Testis (tissue), 2 donors: ENCODE measurements at regions not wholly inside any gene's neighbourhood (a gene's known extent, or its start where the extent isn't known, plus 50 kb on each side); places are given as distances from the start of the nearest gene placed in this dataset.

Experiments
- DNase-seq: peaks from one replicate; pipeline ENCODE4 v3.0.0-alpha.2; 2019
- H3K27ac ChIP-seq, 2 donors: fragments of 200-600 bp; sonication (generic); one replicate each; pipeline ENCODE4 v1.5.1; 2019
- H3K27me3 ChIP-seq: fragments of 200-600 bp; sonication (generic); one replicate; pipeline ENCODE4 v1.5.1; 2019
- H3K36me3 ChIP-seq: fragments of 200-600 bp; sonication (generic); one replicate; pipeline ENCODE4 v1.5.1; 2017; ENCODE audit warnings: low read depth; ENCODE audit errors: missing control alignments
- H3K4me1 ChIP-seq: fragments of 200-600 bp; sonication (generic); one replicate; pipeline ENCODE4 v1.5.1; 2019
- H3K4me3 ChIP-seq, 2 donors: fragments of 200-600 bp; sonication (generic); one replicate each; pipeline ENCODE4 v1.5.1; 2017 to 2019
- H3K9me3 ChIP-seq: fragments of 200-600 bp; sonication (generic); one replicate; pipeline ENCODE4 v1.5.1; 2017
- CTCF ChIP-seq, 3 experiments: fragments of 450-650 bp in 2 of 3; fragments of 200-600 bp in 1 of 3; sonication (generic) in 1 of 3; IDR thresholded peaks; one replicate each; pipeline ENCODE4 v1.5.1; 2016 to 2019; ENCODE audit warnings: antibody characterized with exemption in 3 of 3, mild to moderate bottlenecking in 2 of 3, moderate library complexity in 1 of 3
- POLR2A ChIP-seq: fragments of 450-650 bp; IDR thresholded peaks from one replicate; pipeline ENCODE4 v1.6.1; 2017; ENCODE audit warnings: antibody characterized with exemption, mild to moderate bottlenecking, moderate library complexity
- WGBS, 2 donors: methylation state at CpG; one replicate each; pipeline ENCODE4 v1.1.5; 2018; 5-methylcytosine and 5-hydroxymethylcytosine counted together
- intact Hi-C: fragments of 100-400 bp; cut with DNase I; formaldehyde crosslinking; loops from one replicate; pipeline ENCODE4 v1.15.1; 2023; ENCODE audit warnings: low total_unique reads

- intact Hi-C loops, result no loop called here
- Histone ChIP-seq H3K27me3 (no peaks in the 10 kb centered on the region), H3K36me3 (no peaks in the 10 kb centered on the region), H3K4me1 (no peaks in the 10 kb centered on the region), H3K4me3 (no peak overlapping the region), H3K9me3 (no peaks in the 10 kb centered on the region), H3K27ac (no peak overlapping the region)
- WGBS, 2 donors, result 74 to 79% methylated on average over 4 of the region's 4 CpGs
- no peak for TF ChIP-seq POLR2A
- TF ChIP-seq CTCF (IDR thresholded peaks at IDR 0.05), result no peak
- DNase-seq, result no peak
These were observed 1626.2 kb upstream of the PCDH20 start for GRCh38 chr13:63041640-63042414.

DNA sequence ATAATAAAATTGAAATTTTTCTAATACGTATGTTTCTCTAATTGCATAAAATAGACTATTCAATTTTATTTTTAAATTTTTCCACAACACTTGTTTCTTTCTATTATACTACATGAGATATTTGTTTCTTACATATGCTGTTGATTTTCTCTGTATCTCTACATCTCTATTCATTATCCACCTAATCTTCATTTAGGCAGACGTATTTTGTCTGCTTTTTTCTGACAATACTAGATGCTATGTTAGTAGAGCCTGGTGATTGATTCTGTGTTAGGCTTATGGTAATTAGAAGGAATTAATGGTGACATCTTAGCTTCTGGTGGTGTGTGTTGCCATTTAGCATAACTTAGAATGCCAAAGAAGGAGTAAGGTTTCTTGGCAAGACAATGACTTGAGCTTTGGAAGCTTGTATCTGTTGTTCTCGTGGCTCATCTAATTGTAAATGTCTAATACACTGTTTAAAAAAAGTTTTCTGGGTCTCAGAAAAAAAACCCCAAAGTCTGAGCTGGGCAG is 1610.7 kb upstream of the PCDH20 start:
- intact Hi-C loops, result no loop called here
- no peaks in the 10 kb centered on the region for H3K9me3 ChIP-seq
- DNase-seq, result no peak
- H3K27ac ChIP-seq, result no peak overlapping the region
- 71 to 74% methylated on average over 3 of the region's 3 CpGs for WGBS, 2 donors
- no peaks in the 10 kb centered on the region for H3K36me3 ChIP-seq
- H3K4me1 ChIP-seq, result no peaks in the 10 kb centered on the region
- H3K4me3 ChIP-seq, result no peak overlapping the region
- H3K27me3 ChIP-seq, result no peaks in the 10 kb centered on the region
- TF ChIP-seq CTCF (IDR thresholded peaks at IDR 0.05) (no peak), POLR2A (no peak)

DNA sequence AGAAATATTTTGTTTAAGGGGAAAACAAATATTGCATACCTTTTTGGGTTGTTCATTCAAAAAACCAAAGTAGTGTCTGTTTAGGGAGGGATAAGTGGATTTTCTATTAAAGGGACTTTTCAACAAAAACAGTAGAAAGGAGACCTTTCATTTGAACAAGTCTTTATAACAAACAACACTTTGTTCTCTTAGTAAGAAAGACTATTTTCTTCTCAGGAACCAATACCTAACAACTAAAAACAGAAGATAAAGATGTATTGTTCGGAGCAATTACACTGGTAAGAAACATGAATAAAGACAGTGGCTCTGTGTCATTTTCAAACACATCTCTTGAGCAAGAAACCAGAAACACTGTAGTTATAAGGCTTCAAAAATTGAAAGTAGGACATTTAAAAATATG is 1610.1 kb upstream of the PCDH20 start:
- no peaks in the 10 kb centered on the region for H3K36me3 ChIP-seq
- WGBS, 2 donors, result 42 to 72% methylated on average over 1 of the region's 1 CpG
- intact Hi-C loops, result no loop called here
- TF ChIP-seq CTCF (IDR thresholded peaks at IDR 0.05) (no peak), POLR2A (no peak)
- H3K27me3 ChIP-seq, result no peaks in the 10 kb centered on the region
- no peaks in the 10 kb centered on the region for H3K4me1 ChIP-seq
- H3K4me3 ChIP-seq, result no peak overlapping the region
- no peak overlapping the region for H3K27ac ChIP-seq
- DNase-seq, result no peak
- no peaks in the 10 kb centered on the region for H3K9me3 ChIP-seq

- intact Hi-C loops, result no loop called here
- 45 to 48% methylated on average over 3 of the region's 3 CpGs for WGBS, 2 donors
- TF ChIP-seq POLR2A, result no peak
- TF ChIP-seq CTCF (IDR thresholded peaks at IDR 0.05), result no peak
These were observed 1608.8 kb upstream of the PCDH20 start for GRCh38 chr13:63024458-63024857.

GRCh38 chr13:63011996-63012395 is 1596.3 kb upstream of the PCDH20 start:
- intact Hi-C loops, result no loop called here
- DNase-seq, result no peak

More at GRCh38 chr13:63024458-63024857, 1608.8 kb upstream of the PCDH20 start:
- no peaks in the 10 kb centered on the region for H3K4me1 ChIP-seq
- H3K27me3 ChIP-seq, result no peaks in the 10 kb centered on the region
- no peak overlapping the region for H3K27ac ChIP-seq
- DNase-seq, result no peak
- no peaks in the 10 kb centered on the region for H3K36me3 ChIP-seq
- H3K9me3 ChIP-seq, result no peaks in the 10 kb centered on the region
- H3K4me3 ChIP-seq, result no peak overlapping the region

More at GRCh38 chr13:63011996-63012395, 1596.3 kb upstream of the PCDH20 start:
- Histone ChIP-seq H3K27me3 (no peaks in the 10 kb centered on the region), H3K36me3 (no peaks in the 10 kb centered on the region), H3K4me3 (no peak overlapping the region), H3K9me3 (no peaks in the 10 kb centered on the region), H3K27ac (no peak overlapping the region), H3K4me1 (no peaks in the 10 kb centered on the region)
- TF ChIP-seq POLR2A (no peak), CTCF (IDR thresholded peaks at IDR 0.05) (no peak)
- 62 to 65% methylated on average over 2 of the region's 2 CpGs for WGBS, 2 donors
